Adipocyte (in vitro differentiated cells): ENCODE measurements at regions not wholly inside any gene's neighbourhood (a gene's known extent, or its start where the extent isn't known, plus 50 kb on each side); places are given as distances from the start of the nearest gene placed in this dataset.
"Not testable (repeated sequence)": the region's sequence is repeated elsewhere in the genome, so short reads cannot be mapped to it uniquely, and the experiment has no call there.

Experiments
- DNase-seq: peaks from one replicate; pipeline ENCODE4 v3.0.0-alpha.2; 2015; ENCODE audit warnings: low read depth
- H3K27me3 ChIP-seq: replicated peaks from 2 replicates; pipeline ENCODE4 v1.7.0; 2013; ENCODE audit warnings: mild to moderate bottlenecking, low read length, moderate library complexity; ENCODE audit not compliant: control insufficient read depth, insufficient read depth
- H3K36me3 ChIP-seq: 2 replicates; pipeline ENCODE4 v1.7.0; 2013; ENCODE audit warnings: low read length, mild to moderate bottlenecking, moderate library complexity; ENCODE audit not compliant: control insufficient read depth, insufficient read depth, severe bottlenecking
- H3K4me1 ChIP-seq: 2 replicates; pipeline ENCODE4 v1.7.0; 2013; ENCODE audit warnings: mild to moderate bottlenecking, low read length, moderate library complexity; ENCODE audit not compliant: control insufficient read depth, insufficient read depth
- H3K4me3 ChIP-seq: 2 replicates; pipeline ENCODE4 v1.7.0; 2013; ENCODE audit warnings: mild to moderate bottlenecking, low read length, moderate library complexity
- H3K9ac ChIP-seq: 2 replicates; pipeline ENCODE4 v1.7.0; 2013; ENCODE audit warnings: mild to moderate bottlenecking, low read length, moderate library complexity
- H3K9me3 ChIP-seq: 2 replicates; pipeline ENCODE4 v1.7.0; 2013; ENCODE audit warnings: mild to moderate bottlenecking, low read length, moderate library complexity; ENCODE audit not compliant: control insufficient read depth

DNA sequence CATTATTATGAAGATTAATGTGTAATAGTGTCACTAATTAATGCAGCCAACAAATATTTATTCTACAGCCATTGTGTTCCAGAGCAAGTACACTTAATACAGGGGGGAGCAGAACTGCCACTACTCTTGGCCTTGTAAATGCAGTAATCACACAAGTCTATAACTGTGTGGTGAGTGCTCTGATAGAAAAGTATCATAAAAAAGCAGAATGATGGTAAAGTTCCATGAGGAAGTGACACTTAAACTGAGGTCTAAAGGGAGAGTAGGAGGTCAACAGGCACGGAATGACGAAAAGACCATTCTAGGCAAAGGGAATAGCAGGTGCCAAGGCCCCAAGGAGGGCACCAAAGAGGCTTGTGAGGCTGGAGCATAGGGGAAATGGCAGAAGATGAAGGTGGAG is 142.9 kb downstream of the OSTF1 start:
- no peaks in the 10 kb centered on the region for H3K36me3 ChIP-seq
- H3K4me3 ChIP-seq = no peak overlapping the region
- no peaks in the 10 kb centered on the region for H3K4me1 ChIP-seq
- no peak for DNase-seq
- H3K9ac ChIP-seq = no peak overlapping the region
- H3K27me3 ChIP-seq = no peaks in the 10 kb centered on the region
- peaks cover 3% of the 10 kb centered on the region for H3K9me3 ChIP-seq

DNA sequence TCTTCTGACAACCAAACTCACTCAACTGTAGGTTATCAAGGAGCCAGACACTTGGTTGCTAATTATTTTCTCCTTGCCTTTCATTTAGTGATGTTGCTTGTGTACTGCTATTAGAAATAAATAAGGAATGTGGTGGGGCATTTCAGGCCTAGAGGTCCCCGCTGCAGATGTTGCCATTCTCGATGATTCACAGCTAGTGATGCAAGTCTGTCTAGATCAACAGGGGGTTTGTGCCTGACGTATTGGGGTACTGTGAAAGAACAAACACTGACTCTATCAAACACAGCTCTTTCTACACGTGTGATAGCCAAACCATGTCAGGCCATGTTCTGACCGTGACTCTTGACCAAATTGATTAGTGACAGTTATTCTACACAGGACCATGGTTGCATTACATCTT is 144.7 kb downstream of the OSTF1 start:
- no peak for DNase-seq
- no peaks in the 10 kb centered on the region for H3K9me3 ChIP-seq
- H3K4me1 ChIP-seq = no peaks in the 10 kb centered on the region
- H3K36me3 ChIP-seq = no peaks in the 10 kb centered on the region
- H3K4me3 ChIP-seq = no peak overlapping the region
- H3K9ac ChIP-seq = no peak overlapping the region
- H3K27me3 ChIP-seq = no peaks in the 10 kb centered on the region

DNA sequence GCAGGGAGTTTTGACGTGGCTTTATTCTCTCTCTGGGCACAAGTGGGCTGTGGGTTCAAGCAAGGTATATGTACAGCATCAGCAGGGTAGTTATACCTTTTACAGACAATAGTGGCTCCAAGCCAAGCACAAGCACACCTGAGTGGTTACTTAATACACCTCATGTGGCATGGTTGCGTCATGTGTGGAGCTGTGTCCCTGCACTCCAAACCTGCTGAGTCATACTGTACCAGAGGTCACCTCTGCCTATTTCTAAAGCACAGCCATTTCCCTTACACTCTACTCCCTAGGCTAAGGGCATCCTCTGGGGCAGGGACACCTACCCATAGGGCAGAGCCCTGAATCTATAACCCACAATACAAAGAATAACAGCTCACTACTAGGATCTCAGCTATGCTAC is 147.3 kb downstream of the OSTF1 start:
- no peaks in the 10 kb centered on the region for H3K27me3 ChIP-seq
- no peaks in the 10 kb centered on the region for H3K9me3 ChIP-seq
- H3K36me3 ChIP-seq = no peaks in the 10 kb centered on the region
- no peak overlapping the region for H3K9ac ChIP-seq
- no peaks in the 10 kb centered on the region for H3K4me1 ChIP-seq
- DNase-seq = no peak
- H3K4me3 ChIP-seq = no peak overlapping the region

DNA sequence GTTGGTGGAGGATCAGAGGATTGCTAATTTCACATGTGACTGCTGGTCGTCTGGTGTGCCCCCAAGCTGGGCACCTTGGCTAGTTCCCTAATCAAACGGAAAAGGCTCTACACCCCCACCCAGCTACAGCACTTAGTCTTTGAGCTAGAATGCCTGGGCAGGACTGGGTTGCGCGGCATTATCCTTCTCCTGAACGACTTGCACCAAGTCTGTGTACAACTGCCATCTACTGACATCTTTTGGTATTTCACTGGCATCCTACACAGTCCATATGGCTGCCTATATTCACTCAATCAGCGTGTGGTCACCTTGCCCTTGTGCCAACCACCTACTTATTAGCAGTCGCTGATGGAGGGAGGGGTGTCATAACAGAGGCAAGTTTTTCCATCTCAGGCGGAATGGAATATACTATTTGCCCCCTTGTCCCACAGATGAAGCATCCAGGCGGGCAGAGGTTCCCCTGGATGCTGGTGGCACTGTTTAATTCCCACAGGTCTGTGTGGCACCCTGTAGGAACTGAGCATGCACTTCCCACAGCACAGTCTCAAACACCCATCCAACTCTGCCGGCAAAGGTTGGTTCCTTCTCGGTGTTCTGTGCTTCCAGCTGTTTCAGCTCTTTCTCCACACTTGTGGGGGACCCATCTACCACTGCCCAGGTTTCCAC is 150.1 kb downstream of the OSTF1 start:
- Histone ChIP-seq H3K4me3 (no peak overlapping the region), H3K36me3 (no peaks in the 10 kb centered on the region), H3K9ac (no peak overlapping the region), H3K4me1 (no peaks in the 10 kb centered on the region), H3K27me3 (no peaks in the 10 kb centered on the region), H3K9me3 (no peaks in the 10 kb centered on the region)
- DNase-seq = peak; percentile 81

DNA sequence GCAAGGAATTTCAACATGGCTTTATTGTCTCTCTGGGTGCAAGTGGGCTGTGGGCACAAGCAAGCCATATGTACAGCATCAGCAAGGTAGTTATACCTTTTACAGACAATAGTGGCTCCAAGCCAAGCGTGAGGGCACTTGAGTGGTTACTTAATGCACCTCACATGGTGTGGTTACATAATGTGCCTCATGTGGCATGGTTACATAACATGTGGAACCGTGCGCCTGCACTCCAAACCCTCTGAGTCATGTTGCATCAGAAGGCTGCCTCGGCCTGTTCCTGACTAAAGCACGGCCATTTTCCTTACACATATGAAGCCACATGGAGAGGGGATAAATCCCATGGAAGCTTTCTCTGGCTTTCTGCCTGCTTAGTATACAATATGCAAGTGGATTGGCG is 150.9 kb downstream of the OSTF1 start:
- Histone ChIP-seq H3K4me3 (no peak overlapping the region), H3K36me3 (no peaks in the 10 kb centered on the region), H3K27me3 (no peaks in the 10 kb centered on the region), H3K9ac (no peak overlapping the region), H3K4me1 (no peaks in the 10 kb centered on the region), H3K9me3 (no peaks in the 10 kb centered on the region)
- no peak for DNase-seq

DNA sequence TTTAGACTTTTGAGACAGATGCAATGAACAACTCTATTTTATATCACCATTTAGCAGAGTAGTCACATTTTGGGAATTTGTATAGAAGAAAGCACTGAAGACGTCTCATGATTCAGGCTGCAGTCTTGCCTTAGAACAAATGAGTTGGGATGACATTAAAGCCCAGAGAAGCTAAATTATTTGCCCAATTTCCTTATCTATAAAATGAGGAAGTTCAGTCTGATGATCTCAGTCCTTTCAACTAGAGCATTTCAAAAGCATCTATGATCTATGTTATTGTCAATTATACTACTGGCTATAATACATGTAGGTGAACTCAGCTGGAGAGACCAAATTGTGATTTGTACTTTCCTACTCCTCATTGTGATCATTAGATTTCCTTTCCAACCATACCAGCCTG is 154.1 kb downstream of the OSTF1 start:
- Histone ChIP-seq H3K36me3 (no peaks in the 10 kb centered on the region), H3K4me3 (no peak overlapping the region), H3K27me3 (no peaks in the 10 kb centered on the region), H3K4me1 (no peaks in the 10 kb centered on the region), H3K9me3 (no peaks in the 10 kb centered on the region), H3K9ac (no peak overlapping the region)
- no peak for DNase-seq

DNA sequence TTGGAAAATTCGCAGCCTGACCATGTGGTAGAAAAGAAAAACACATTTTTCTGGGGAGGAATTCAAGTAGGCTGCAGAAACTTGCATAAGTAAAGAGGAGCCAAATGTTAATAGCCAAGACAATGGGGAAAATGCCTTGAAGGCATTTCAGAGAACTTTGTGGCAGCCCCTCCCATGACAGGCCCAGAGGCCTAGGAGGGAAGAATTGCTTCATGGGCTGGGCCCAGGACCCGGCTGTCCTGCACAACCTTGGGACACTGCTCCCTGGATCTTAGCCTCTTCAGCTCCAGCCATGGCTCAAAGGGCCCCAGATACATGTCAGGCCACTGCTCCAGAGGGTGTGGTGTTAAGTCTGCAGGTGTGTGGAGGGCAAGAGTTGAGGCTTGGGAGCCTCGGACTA is 158.6 kb downstream of the OSTF1 start:
- Histone ChIP-seq H3K4me3 (no peak overlapping the region), H3K4me1 (no peaks in the 10 kb centered on the region), H3K9ac (no peak overlapping the region), H3K9me3 (peaks cover 17% of the 10 kb centered on the region), H3K27me3 (no peaks in the 10 kb centered on the region), H3K36me3 (no peaks in the 10 kb centered on the region)
- DNase-seq = no peak

DNA sequence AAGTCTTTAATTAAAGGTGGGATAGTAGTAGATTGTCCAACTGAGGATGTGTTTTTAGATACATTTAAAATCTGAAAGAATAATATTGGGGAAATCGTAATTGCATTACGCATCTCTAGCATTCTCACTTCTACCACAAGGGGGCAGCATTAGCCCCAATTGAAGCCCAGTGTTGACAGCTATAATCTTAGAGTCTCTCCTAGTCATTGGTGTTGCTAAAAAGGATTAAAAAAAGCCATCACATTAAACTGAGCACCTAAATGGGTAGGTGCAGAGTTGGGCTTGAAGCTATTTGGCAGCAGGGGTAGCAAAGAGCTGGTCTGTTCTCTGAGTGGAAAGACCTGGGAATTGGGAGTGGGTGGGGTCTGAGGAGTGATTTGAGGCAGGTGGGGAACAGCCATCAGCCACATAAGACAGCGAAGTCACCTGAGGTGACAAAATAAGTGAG is 177.2 kb downstream of the OSTF1 start:
- no peak overlapping the region for H3K4me3 ChIP-seq
- H3K27me3 ChIP-seq = no peaks in the 10 kb centered on the region
- H3K36me3 ChIP-seq = no peaks in the 10 kb centered on the region
- peaks cover 7% of the 10 kb centered on the region for H3K4me1 ChIP-seq
- no peaks in the 10 kb centered on the region for H3K9me3 ChIP-seq
- no peak overlapping the region for H3K9ac ChIP-seq
- peak; percentile 80 for DNase-seq

DNA sequence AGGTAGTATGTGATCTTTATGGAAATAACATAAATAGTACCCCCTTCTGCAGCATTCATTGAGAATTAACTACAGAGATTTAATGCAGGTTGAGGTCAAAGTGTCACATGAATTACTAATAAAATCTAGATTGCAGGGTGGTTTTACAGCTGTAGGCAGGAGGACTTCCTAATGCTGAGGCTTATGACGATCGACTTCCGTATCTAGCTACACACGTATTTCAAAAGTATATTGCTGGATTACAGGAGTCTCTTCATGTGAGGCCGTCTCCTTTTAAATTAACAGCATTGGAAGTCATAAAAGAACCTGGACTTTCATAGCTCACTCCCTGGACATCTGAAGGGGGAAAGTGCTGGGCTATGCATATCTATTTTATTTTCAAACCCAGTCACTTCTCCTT is 180.9 kb downstream of the OSTF1 start:
- Histone ChIP-seq H3K4me3 (no peak overlapping the region), H3K27me3 (no peaks in the 10 kb centered on the region), H3K36me3 (no peaks in the 10 kb centered on the region), H3K4me1 (peaks cover 7% of the 10 kb centered on the region), H3K9me3 (no peaks in the 10 kb centered on the region), H3K9ac (no peak overlapping the region)
- no peak for DNase-seq

DNA sequence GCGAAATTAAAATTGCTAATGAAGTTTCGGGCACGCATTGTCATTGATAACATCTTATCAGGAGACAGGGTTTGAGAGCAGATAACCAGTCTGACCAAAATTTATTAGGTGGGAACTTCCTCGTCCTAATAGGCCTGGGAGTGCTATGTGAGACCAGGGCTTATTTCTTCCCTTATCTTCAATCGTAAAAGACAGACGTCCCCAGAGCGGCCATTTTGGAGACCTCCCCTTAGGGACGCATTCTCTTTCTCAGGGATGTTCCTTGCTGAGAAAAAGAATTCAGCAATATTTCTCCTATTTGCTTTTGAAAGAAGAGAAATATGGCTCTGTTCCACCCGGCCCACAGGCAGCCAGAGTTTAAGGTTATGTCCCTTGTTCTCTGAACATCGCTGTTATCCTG is 184.7 kb downstream of the OSTF1 start:
- not testable (repeated sequence) for H3K36me3 ChIP-seq, H3K27me3 ChIP-seq, H3K9ac ChIP-seq, H3K9me3 ChIP-seq, H3K4me3 ChIP-seq, DNase-seq, H3K4me1 ChIP-seq

DNA sequence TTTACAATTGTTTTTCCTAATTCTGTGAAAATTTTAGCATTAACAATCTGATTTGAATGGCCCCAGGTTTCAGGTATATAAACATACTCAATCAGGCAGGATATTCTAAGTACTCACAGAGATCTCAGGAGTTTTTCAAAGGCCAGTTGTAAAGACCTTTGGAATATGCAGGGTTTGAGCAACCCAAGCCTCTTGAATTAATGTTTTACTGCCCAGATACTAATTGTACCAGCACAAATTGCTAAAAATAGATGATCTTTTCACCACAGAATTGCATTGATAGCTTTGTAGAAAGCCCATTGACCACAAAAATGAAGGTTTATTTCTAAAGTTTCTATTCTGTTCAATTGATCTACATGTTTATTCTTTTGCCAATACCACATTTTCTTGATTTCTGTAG is 186.5 kb downstream of the OSTF1 start:
- no peak overlapping the region for H3K9ac ChIP-seq
- no peaks in the 10 kb centered on the region for H3K36me3 ChIP-seq
- no peaks in the 10 kb centered on the region for H3K27me3 ChIP-seq
- no peaks in the 10 kb centered on the region for H3K4me1 ChIP-seq
- peaks cover 7% of the 10 kb centered on the region for H3K9me3 ChIP-seq
- H3K4me3 ChIP-seq = no peak overlapping the region
- DNase-seq = no peak

DNA sequence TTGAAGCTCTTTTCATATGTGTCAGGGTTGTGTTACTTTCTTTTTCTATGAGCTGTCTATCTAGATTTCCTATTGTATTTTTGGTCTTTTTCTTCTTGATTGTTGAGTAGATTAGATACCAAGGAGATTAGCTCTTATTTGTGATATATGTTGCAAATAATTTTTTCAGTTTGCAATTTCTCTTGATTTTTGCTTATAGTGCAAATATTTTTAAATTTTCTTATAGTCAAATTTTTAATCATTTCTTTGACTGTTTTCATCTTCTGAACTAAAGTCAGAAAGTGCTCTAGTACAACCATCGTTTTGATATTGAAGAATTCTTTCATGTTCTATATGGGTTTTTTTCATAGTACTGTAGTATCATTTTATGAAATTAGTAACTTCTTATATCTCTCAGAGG is 193.7 kb downstream of the OSTF1 start:
- H3K9ac ChIP-seq = no peak overlapping the region
- no peak overlapping the region for H3K4me3 ChIP-seq
- no peaks in the 10 kb centered on the region for H3K36me3 ChIP-seq
- no peaks in the 10 kb centered on the region for H3K4me1 ChIP-seq
- DNase-seq = no peak
- peaks cover 20% of the 10 kb centered on the region for H3K9me3 ChIP-seq
- H3K27me3 ChIP-seq = no peaks in the 10 kb centered on the region
